ENCODE measurements at regions not wholly inside any gene's neighbourhood (a gene's known extent, or its start where the extent isn't known, plus 50 kb on each side); places are given as distances from the start of the nearest gene placed in this dataset.
"Not testable (repeated sequence)": the region's sequence is repeated elsewhere in the genome, so short reads cannot be mapped to it uniquely, and the experiment has no call there.

GRCh38 chr2:84052043-84052442 lies 407.0 kb downstream of the SUCLG1 start:
- DNase-seq (ENCODE audit: low spot score) = no peak

GRCh38 chr2:84048964-84049363 lies 410.1 kb downstream of the SUCLG1 start:
- no peak for DNase-seq (ENCODE audit: low spot score)

GRCh38 chr2:84041506-84041905 lies 417.6 kb downstream of the SUCLG1 start:
- no peak for DNase-seq (ENCODE audit: low spot score)

GRCh38 chr2:84040281-84040680 lies 418.8 kb downstream of the SUCLG1 start:
- DNase-seq (ENCODE audit: low spot score) = no peak

- no peak for DNase-seq (ENCODE audit: low spot score)
These were observed 420.2 kb downstream of the SUCLG1 start for GRCh38 chr2:84038866-84039265.

- DNase-seq (ENCODE audit: low spot score) = no peak
These were observed 425.6 kb downstream of the SUCLG1 start for GRCh38 chr2:84033347-84033974.

- DNase-seq (ENCODE audit: low spot score) = no peak
These were observed 427.6 kb downstream of the SUCLG1 start for GRCh38 chr2:84031312-84032050.

- DNase-seq (ENCODE audit: low spot score) = no peak
These were observed 429.0 kb downstream of the SUCLG1 start for GRCh38 chr2:84029903-84030575.

- DNase-seq (ENCODE audit: low spot score) = no peak
These were observed 432.3 kb downstream of the SUCLG1 start for GRCh38 chr2:84026818-84027217.

- DNase-seq (ENCODE audit: low spot score) = peak; percentile 47
These were observed 436.2 kb downstream of the SUCLG1 start for GRCh38 chr2:84022810-84023431.

- no peak for DNase-seq (ENCODE audit: low spot score)
These were observed 442.1 kb downstream of the SUCLG1 start for GRCh38 chr2:84017010-84017409.

- no peak for DNase-seq (ENCODE audit: low spot score)
These were observed 442.9 kb downstream of the SUCLG1 start for GRCh38 chr2:84016183-84016582.

GRCh38 chr2:83997889-83998288 lies 461.2 kb downstream of the SUCLG1 start:
- DNase-seq (ENCODE audit: low spot score) = no peak

GRCh38 chr2:83994633-83995179 lies 464.4 kb downstream of the SUCLG1 start:
- DNase-seq (ENCODE audit: low spot score) = no peak

GRCh38 chr2:83993873-83994632 lies 465.0 kb downstream of the SUCLG1 start:
- no peak for DNase-seq (ENCODE audit: low spot score)

GRCh38 chr2:83991992-83992391 lies 467.1 kb downstream of the SUCLG1 start:
- no peak for DNase-seq (ENCODE audit: low spot score)

- no peak for DNase-seq (ENCODE audit: low spot score)
These were observed 468.4 kb downstream of the SUCLG1 start for GRCh38 chr2:83990636-83991035.

GRCh38 chr2:83976628-83977027 lies 482.5 kb downstream of the SUCLG1 start:
- DNase-seq (ENCODE audit: low spot score) = not testable (repeated sequence)

- no peak for DNase-seq (ENCODE audit: low spot score)
These were observed 487.0 kb downstream of the SUCLG1 start for GRCh38 chr2:83972128-83972527.

GRCh38 chr2:83971547-83971946 lies 487.5 kb downstream of the SUCLG1 start:
- no peak for DNase-seq (ENCODE audit: low spot score)

- DNase-seq (ENCODE audit: low spot score) = no peak
These were observed 488.7 kb downstream of the SUCLG1 start for GRCh38 chr2:83970217-83970929.

All from globus pallidus (tissue), 1 donor.